Stimulated activated naive CD4-positive, alpha-beta T cell treated with Interleukin-2 at 50 U/mL for 16 hours (primary cell): ENCODE measurements at regions not wholly inside any gene's neighbourhood (a gene's known extent, or its start where the extent isn't known, plus 50 kb on each side); places are given as distances from the start of the nearest gene placed in this dataset.
A peak's percentile ranks its signal among the peaks of the same experiment; 100 is the strongest.
"Not testable (repeated sequence)": the region's sequence is repeated elsewhere in the genome, so short reads cannot be mapped to it uniquely, and the experiment has no call there.

Source experiments
- DNase-seq: peaks from one replicate; lab custom pipeline; 2025; lab: John Stamatoyannopoulos, UW

DNA sequence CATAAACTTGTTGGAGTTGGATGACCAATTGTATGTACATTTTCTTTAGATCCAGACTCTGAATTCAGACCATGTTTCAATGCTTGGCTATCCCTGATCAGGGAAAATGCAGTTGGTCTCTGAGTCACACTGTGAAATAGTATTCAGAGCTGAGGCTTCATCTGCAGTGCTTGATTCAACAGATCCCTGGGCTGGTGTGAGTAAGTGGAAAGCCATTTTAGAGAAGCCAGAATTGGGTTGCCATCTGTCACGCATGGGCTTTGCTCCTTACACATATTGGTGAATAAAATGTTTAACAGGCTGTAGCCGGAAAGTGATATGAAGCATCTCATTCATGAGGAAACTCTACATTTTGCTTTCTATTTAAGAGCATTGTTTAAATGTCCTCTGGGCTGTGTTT lies 50.0 kb upstream of the ACYP2 start:
- no peak for DNase-seq

DNA sequence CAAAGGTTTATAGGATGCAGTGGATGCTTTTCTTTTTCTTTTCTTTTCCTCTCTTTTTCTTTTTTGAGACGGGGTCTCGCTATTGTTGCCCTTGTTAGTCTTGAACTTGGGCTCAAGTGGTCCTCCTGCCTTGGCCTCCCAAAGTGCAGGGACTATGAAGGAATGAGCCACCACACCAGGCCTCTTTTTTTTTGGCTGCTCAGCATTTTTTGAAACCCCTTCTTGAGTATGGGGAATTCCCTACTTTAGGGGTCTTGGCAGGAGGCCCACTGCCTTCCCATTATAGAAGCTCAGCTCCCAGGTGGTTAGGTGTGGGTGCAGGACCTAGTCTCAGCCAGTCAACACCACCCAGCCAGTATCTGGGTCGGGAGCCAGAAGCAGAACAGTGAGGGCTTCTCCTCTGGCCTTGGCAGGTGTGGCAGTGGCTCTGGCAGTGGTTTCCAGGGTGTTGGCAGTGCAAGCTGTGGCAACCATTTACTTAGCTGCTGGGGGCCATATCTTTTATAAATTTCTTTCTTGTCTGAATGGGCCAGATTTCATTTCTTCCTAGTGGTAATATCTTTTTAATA lies 51.4 kb upstream of the ACYP2 start:
- no peak for DNase-seq

DNA sequence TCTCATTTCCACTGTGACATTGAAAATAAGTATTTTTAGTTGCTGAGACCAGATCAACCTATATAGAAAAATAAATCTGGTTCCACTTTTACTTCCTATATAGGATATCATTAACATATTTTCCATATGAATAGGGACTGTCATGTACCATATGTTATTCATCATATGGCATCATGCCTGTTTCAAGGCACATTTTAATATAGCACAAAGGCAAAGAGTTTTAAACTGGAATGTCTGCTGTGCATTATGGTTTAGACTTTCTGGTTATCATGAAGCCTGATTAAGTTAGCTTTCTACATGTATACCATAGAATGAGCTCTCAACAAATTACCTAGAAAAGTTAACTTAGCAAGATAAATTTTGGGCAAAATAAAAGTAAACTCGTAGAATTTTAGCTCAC lies 53.0 kb upstream of the ACYP2 start:
- DNase-seq, result no peak

DNA sequence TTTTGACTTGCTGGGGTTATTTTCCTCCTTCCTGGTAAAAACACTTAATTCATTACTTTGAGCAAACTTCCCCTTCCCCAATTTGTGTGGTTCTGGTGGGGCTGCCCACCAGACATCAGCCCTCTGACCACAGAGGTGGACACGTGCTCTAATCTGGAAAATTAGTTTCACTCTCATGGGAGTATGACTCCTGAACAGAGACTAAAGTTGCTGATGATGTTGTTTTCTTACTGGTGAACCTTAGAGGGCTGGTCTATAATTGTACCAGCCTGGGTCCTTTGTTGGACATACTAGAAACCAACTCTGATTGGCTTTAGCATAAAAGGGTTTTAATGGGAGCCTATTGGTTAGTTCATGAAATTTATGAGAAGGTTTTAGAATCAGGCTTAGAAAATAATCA lies 54.1 kb upstream of the ACYP2 start:
- no peak for DNase-seq

DNA sequence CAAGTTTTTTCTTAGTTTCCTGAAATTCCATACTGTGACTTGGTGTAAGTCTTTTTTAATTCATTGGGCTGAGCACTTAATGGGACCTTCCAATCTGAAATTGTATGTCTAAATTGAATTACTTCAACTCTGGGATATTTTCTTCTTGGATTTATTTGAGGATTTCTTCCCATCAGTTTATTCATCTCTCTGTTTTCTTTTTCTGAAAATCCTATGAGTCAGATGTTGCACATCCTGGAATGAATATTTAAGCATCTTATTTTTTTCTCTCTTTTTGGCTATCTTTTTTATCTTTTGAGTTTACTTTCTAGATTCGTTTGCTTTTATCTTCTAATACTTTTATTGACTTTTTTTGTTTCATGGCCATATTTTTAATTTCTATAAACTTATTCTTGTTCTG lies 55.4 kb upstream of the ACYP2 start:
- no peak for DNase-seq

DNA sequence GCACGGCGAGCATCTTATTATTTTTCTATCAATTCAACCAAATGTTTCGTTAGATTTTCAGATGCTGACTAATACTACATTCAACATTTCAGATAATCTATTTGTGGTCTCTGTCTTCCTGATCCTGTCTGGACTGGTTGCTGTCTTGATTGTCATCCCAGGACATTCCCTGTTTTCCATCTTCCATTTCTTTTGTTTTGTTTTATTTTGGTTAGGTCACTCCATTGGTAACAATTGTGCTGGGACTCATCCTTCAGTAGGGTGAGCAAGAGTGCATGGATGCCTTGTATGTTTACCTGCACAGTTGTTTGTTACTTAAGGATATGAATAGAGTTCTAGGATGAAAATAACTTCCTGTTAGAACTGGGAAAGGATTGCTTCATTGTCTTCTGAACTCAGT lies 55.9 kb upstream of the ACYP2 start:
- DNase-seq, result no peak

DNA sequence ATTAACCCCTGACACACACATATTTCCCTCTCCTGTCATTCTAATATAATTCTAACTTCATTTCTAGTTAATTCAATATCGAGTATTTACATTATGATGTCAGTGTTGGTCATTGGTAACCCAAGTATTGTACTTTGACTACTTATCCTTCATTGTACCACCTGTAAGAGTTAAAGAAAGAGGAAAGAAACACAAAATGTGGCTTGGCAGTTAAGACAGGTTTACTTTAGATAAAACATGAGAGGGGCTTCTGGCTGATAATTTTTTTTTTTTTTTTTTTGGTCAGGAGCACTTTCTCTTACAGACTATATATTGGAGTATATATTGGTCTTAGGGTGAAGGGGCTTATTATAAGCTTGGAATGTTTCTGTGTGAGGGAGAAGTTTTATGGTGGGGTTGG lies 57.0 kb upstream of the ACYP2 start:
- DNase-seq, result no peak

DNA sequence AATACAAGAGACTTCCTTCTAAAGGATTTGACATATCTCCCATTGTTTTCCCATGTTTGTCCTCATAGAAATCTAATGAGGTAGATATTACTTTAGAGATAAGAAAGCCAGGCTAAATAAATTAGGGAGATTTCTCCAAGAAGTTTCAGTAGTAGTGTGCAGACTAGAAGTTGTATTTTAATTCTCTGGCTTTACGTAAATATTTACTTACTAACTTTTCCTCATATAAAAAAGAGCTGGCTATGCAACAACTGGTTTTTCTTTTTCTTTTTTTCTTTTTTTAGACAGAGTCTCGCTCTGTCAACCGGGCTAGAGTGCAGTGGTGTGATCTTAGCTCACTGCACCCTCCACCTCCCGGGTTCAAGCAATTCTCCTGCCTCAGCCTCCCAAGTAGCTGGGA lies 60.6 kb upstream of the ACYP2 start:
- DNase-seq, result no peak

DNA sequence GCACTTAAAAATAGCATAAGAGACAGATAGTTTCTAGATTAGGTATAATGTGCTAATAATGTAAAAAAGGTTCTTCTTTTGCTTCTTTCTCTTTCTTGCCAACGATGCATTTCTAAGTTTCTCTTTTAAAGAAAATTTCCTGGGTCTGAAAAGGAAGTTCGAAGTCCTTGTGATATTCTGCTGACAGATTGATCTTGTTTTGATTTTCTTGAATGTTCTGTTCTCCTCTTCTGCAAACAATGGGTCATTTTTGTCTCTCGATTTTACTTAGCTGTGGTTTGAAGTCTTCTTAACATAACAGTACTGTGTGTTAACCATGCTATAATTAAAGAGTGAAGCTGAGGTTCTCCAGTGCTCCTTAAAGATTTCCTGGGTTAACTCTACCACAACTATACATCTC lies 61.1 kb upstream of the ACYP2 start:
- no peak for DNase-seq

DNA sequence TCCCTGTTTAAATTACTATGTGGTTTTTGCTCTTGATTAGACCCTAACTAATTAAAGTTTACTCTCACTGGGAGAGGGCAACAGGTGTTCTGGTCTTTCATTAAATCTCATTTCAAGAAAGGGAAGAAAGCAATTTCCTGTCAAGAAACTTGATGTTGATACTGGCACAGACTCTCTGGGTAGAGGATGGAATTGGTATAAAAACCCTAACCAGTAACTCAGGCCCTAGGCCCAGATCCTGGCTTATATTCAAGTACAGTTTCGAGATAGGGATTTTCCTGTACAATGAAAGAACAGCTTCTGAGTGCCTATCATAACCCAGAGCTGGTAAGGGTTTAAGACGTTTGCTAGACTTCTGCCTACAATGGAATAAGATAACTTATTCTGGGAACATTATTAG lies 61.6 kb upstream of the ACYP2 start:
- no peak for DNase-seq

DNA sequence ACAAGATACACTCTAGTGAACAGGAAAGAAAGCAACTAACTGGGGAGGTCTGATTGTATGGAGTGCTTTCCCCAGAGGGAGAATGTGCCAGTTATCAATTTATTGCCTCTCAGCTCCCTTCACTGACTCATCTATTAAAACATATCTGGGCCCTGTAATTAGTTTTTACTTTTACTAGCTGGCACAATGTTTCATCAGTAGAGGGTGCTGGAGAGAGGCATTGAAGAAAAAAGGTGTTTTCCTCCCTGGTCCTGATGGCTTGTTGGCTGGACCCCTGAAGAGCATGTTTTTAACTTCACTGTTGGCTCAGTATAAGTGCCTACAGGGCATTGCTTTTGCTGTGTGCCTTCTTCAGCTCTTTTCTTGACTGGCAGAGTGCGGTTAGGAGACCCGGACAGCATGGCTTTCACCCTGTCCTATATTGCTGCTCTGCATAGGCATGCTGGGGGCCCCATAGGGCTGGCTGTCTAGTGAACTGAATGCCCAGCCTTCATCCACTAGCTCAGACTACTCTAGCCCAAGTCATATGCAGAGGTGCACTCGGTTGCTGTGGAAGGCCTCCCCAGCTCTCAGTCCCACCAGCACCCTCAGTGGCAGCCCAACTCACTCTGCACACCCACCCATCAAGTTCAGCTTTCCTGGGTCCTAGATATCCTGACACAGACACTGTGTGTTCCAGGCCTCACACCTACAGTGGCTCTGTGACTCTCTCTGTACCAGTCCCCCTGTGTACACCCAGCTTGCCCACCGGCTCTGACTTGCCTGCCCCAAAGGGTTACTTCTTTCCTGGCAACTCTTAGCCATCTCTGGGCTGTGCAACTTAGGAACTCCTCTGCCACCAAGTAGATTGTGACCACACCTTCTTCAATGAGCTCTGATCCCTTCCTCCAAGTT lies 62.3 kb upstream of the ACYP2 start:
- no peak for DNase-seq

DNA sequence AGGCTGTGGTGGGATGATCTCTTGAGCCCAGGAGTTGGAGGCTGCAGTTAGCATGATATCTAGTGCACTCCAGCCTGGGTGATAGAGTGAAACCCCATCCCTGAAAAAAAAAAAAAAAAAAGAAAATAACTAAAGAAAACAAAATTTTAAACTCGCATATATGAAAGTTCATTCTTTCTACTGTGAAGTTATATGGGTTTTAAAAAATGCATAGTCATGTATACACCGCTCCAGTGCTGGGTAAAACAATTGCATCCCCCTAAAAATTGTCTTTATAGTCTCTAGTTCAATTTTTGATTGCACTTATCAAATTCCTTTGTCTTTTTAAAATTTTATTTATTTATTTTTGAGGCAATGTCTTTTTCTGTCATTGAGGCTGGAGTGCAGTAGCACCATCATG lies 65.0 kb upstream of the ACYP2 start:
- DNase-seq, result no peak

DNA sequence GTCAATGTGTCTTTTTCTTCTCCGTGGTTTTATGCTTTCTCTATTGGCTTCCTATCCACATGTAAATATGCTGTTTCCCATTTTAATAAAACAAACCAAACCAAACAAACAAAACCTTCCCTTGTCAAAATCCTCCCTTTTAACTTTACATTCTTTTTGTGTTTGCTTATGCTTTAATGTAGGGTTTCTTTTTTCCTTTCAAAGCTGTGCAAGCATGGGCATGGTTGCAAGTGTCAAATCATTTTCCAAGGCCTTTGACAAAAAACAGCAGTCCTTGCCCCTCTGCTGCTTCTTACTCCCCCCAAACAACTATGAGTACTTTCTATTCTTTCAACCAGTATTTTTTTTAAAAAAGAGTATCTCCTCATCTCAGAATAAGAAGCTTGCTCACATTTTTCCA lies 66.0 kb upstream of the ACYP2 start:
- DNase-seq, result no peak

DNA sequence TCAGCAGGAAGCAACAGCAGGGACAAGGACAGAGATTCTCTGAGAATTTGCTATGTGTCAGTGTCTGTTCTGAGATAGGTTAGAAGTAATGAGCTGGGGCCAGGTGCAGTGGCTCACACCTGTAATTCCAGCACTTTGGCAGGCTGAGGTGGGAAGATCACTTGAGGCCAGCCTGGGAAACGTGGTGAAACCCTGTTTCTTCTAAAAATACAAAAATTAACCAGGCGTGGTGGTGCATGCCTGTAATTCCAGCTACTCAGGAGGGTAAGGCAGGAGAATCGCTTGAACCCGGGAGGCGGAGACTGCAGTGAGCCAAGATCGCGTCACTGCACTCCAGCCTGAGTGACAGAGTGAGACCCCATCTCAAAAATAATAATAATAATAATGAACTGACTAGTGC lies 66.5 kb upstream of the ACYP2 start:
- not testable (repeated sequence) for DNase-seq

DNA sequence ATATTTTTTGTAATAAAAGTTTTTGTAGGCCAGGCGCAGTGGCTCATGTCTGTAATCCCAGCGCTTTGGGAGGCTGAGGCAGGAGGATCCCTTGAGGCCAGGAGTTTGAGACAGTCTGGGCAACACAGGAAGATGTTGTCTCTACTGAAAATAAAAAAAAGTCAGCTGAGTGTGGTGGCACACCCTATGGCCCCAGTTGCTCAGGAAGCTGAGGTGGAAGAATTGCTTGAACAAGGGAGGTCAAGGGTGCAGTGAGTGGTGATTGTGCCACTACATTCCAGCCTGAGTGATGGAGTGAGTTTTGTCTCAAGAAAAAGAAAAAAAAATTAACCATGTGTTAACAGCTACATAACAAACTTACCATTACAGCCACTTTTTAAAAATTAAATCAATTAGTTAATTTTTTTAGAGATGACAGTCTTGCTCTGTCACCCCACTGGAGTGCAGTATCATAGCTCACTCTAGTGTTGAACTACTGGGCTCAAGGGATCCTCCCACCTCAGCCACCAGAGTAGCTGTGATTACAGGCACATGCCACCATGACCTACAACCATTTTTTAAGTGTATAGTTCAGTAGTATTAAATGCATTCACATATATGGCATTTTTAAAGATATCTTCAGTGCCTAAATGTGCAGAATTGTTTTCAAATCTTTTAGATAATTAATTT lies 67.2 kb upstream of the ACYP2 start:
- no peak for DNase-seq

DNA sequence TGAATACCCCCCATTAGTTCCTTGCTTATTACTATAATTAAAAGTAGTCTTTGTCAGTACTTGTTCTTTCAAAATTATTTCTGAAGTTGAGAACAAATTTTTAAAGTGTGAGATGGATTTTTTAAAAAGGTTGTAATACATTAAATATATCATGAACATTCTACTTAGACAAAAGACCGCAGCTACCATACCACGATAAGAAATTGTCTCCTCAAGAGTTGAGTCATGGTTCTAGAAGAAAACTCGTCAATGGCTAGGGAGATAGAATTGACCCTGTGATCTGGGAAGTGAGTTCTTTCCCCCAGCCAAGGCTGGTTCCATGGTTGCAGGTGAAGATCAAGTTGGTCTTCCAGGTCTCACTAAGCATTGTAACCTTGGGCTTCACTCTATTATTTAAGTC lies 67.8 kb upstream of the ACYP2 start:
- no peak for DNase-seq

DNA sequence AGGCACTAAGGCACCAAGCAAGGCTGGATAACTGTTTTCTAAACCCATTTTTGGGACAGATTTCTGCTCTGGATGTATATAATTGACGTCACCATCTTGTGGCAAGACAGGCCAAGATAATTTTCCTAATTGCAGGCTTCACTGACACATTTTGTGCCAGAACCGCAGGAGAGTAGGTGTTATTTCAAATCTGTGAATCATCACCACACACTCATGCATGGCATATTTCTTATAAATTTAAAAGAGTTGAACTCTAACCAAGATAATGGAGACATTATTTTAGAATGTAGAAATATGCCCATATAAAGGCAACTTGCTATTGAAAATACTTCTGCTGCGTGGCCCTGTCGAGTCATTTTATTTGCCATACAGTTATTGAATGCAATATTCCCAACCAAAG lies 68.3 kb upstream of the ACYP2 start:
- DNase-seq, result no peak

DNA sequence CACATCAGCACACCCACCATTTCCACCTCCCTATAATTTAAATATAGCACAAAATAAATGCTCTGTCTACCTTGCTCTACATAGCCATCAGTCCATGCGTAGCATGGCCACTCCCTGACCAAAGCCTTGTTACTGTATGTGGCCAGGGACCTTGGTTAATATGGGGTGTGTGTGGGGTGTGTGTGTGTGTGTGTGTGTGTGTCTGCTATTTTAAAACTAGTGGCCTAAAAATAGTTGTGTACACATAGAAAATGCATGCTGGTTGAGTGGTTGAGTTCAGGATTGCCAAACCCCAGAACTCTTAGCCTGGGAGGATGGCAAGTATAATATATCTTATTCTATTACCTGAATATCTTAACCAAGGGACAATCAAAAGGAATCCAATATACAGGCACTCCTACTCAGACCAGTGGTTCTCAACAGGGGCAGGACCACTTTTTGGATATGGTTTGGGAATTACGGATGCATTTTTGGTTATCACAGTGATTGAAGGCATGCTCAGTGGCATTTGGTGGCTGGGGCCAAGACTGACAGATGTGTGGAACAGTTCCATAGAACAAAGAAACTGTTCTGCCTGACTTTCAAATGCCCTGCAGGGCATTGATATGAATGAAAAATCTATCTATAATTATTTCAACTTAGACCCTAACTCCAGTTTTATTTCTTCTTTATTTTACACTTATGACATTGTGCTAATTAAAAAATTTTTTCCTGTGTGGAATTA lies 72.3 kb upstream of the PSME4 start:
- DNase-seq, result no peak

DNA sequence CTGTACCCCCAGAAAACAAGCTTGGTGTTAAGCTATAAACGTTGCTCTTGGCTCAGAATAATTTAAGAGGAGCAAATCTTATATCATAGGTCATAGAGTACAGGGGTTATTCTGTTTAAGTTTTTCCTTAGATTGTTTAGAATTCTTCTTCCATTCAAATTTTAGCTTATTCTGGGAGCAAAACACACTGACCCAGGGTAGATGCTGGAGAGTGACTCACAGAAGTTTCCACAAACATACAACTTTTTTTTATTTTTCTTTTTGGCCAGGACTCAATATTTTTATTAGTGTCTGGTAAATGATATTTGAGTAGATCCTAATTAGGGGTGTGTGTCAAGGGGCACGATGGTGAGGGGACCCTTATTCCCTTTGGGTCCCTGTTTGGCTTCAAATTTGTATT lies 71.5 kb upstream of the PSME4 start:
- DNase-seq, result no peak

DNA sequence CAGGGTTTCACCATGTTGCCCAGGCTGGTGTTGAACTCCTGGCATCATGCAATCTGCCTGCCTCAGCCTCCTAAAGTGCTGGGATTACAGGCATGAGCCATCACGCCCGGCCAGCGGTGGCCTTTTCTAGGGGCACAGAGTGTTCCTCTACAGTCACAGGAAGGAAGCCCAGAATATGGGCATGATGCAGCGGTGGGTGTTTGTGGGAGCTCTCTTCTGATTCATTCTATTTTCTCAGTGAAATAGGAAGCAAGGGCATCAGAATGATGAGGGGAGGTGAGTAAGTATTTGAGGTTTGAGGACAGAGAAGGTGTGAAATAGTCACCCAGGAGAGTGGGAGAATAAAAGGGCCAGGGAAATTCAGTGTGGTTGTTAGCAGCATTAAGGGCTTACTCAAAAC lies 70.3 kb upstream of the PSME4 start:
- DNase-seq, result peak; percentile 66

DNA sequence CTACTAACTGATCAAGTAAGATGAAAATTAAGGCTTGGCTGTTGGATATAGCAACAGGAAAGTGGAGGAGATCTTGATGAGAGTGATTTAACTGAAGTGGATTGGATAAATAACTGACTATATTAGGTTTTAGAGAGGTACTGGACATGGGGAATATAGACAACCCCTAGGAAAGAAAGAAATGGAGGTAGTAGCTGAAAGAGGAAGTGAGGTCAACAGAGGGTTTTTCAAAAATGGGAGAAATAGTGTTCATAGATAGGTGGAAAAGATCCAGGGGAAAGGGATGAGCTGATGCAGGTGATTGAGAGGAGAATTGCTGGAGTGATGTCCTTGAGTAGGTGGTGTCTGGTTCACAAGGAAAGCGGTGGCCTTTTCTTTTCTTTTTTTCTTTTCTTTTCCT lies 69.9 kb upstream of the PSME4 start:
- DNase-seq, result no peak

DNA sequence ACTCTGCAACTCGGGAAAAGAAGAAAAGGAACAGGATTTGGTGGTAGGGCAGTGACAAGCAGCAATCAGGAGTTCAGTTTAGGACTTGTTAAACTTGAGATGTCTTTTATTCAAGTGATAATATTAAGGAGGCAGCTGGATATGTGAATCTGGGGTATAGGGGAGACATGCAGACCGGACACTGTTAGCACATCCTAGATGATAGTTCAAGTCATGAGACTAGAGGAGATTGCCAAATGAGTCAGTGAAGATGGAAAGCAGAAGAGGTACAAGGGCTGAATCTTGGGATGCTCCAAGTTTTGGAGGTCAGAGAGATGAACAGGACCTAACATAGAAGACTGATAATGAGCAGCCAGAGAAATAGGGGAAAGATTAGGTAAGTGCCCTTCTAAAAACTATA lies 69.5 kb upstream of the PSME4 start:
- DNase-seq, result no peak

DNA sequence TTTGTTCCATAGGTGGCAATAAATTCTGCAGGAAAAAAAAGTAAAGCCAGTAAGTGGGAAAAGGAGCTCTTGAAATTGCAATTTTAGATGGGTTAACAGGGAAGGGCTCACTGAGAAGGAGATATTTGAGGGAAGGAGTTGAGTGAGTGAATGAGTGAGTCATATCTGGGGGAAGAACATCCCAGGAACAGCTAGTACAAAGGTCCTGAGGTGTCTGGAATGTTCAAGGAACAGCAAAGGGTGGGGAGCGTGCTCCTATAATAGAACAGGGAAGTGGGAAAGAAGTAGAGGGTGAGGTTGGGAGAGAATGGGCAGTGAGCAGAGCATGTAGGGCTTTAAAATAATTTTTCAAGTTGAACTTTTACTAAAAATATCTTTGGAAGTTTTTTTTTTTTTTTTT lies 68.0 kb upstream of the PSME4 start:
- no peak for DNase-seq
